HEK293T (cell line): ENCODE measurements at regions not wholly inside any gene's neighbourhood (a gene's known extent, or its start where the extent isn't known, plus 50 kb on each side); places are given as distances from the start of the nearest gene placed in this dataset.

Experiments
- ARNT ChIP-seq: fragments of 450-650 bp; IDR thresholded peaks from 2 replicates; pipeline ENCODE4 v1.6.1; 2017; ENCODE audit warnings: mild to moderate bottlenecking
- BHLHE40 ChIP-seq: fragments of 450-650 bp; IDR thresholded peaks from 2 replicates; pipeline ENCODE4 v1.6.1; 2016; ENCODE audit warnings: mild to moderate bottlenecking, moderate library complexity, borderline replicate concordance
- CTBP1 ChIP-seq: fragments of 450-650 bp; IDR thresholded peaks from 2 replicates; pipeline ENCODE4 v1.6.1; 2016; ENCODE audit warnings: borderline replicate concordance
- FOXK2 ChIP-seq: fragments of 450-650 bp; IDR thresholded peaks from 2 replicates; pipeline ENCODE4 v1.6.1; 2016; ENCODE audit warnings: mild to moderate bottlenecking
- FOXM1 ChIP-seq: fragments of 450-650 bp; IDR thresholded peaks from 2 replicates; pipeline ENCODE4 v1.6.1; 2017; ENCODE audit warnings: mild to moderate bottlenecking, borderline replicate concordance
- HDGF ChIP-seq: fragments of 450-650 bp; IDR thresholded peaks from 2 replicates; pipeline ENCODE4 v1.6.1; 2017; ENCODE audit warnings: antibody characterized with exemption, borderline replicate concordance
- L3MBTL2 ChIP-seq: fragments of 450-650 bp; conservative IDR thresholded peaks from 2 replicates; pipeline ENCODE4 v1.6.1; 2016; ENCODE audit warnings: mild to moderate bottlenecking
- LEF1 ChIP-seq: fragments of 450-650 bp; IDR thresholded peaks from 2 replicates; pipeline ENCODE4 v1.6.1; 2017; ENCODE audit warnings: mild to moderate bottlenecking, borderline replicate concordance
- NFRKB ChIP-seq: fragments of 450-650 bp; IDR thresholded peaks from 2 replicates; pipeline ENCODE4 v1.6.1; 2016; ENCODE audit warnings: mild to moderate bottlenecking, moderate library complexity
- SP1 ChIP-seq: fragments of 450-650 bp; IDR thresholded peaks from 2 replicates; pipeline ENCODE4 v1.6.1; 2017
- SUZ12 ChIP-seq: fragments of 450-650 bp; IDR thresholded peaks from 2 replicates; pipeline ENCODE4 v1.6.1; 2016; ENCODE audit warnings: mild to moderate bottlenecking
- ZNF384 ChIP-seq: fragments of 450-650 bp; IDR thresholded peaks from 2 replicates; pipeline ENCODE4 v1.6.1; 2016
- TF ChIP-seq, protein P1 (sequence below): fragments of 450-650 bp; IDR thresholded peaks from 2 replicates; pipeline ENCODE4 v1.6.1; 2016

GRCh38 chr3:159447841-159448240 is 540.8 kb upstream of the IL12A start:
- TF ChIP-seq, protein P1, sequence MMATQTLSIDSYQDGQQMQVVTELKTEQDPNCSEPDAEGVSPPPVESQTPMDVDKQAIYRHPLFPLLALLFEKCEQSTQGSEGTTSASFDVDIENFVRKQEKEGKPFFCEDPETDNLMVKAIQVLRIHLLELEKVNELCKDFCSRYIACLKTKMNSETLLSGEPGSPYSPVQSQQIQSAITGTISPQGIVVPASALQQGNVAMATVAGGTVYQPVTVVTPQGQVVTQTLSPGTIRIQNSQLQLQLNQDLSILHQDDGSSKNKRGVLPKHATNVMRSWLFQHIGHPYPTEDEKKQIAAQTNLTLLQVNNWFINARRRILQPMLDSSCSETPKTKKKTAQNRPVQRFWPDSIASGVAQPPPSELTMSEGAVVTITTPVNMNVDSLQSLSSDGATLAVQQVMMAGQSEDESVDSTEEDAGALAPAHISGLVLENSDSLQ = no peak
- TF ChIP-seq ARNT (no peak), NFRKB (no peak), BHLHE40 (no peak), FOXM1 (no peak), LEF1 (no peak), FOXK2 (no peak), SP1 (no peak), ZNF384 (no peak), SUZ12 (no peak), CTBP1 (no peak), HDGF (no peak), L3MBTL2 (no peak)
